Ishikawa (cell line): ENCODE measurements at regions not wholly inside any gene's neighbourhood (a gene's known extent, or its start where the extent isn't known, plus 50 kb on each side); places are given as distances from the start of the nearest gene placed in this dataset.

ENCODE experiments used
- CEBPB ChIP-seq: IDR thresholded peaks from 2 replicates; pipeline ENCODE4 v1.6.1; 2012
- CREB1 ChIP-seq: IDR thresholded peaks from 2 replicates; pipeline ENCODE4 v1.6.1; 2012; ENCODE audit warnings: low read depth
- EGR1 ChIP-seq: IDR thresholded peaks from 2 replicates; pipeline ENCODE4 v1.6.1; 2012
- EP300 ChIP-seq: IDR thresholded peaks from 2 replicates; pipeline ENCODE4 v1.6.1; 2012; ENCODE audit warnings: borderline replicate concordance
- FOXM1 ChIP-seq: IDR thresholded peaks from 2 replicates; pipeline ENCODE4 v1.6.1; 2012; ENCODE audit warnings: low read depth, borderline replicate concordance
- NFIC ChIP-seq: IDR thresholded peaks from 2 replicates; pipeline ENCODE4 v1.6.1; 2012
- RAD21 ChIP-seq: IDR thresholded peaks from 2 replicates; pipeline ENCODE4 v1.6.1; 2012; ENCODE audit warnings: low read depth
- TAF1 ChIP-seq: IDR thresholded peaks from 2 replicates; pipeline ENCODE4 v1.6.1; 2012; ENCODE audit warnings: low read depth, mild to moderate bottlenecking
- TCF12 ChIP-seq: IDR thresholded peaks from 2 replicates; pipeline ENCODE4 v1.6.1; 2012; ENCODE audit warnings: low read depth
- TEAD4 ChIP-seq: IDR thresholded peaks from 2 replicates; pipeline ENCODE4 v1.6.1; 2012
- USF1 ChIP-seq: IDR thresholded peaks from 2 replicates; pipeline ENCODE4 v1.6.1; 2012
- YY1 ChIP-seq: IDR thresholded peaks from 2 replicates; pipeline ENCODE4 v1.6.1; 2012; ENCODE audit warnings: low read depth
- ZBTB7A ChIP-seq: IDR thresholded peaks from 2 replicates; pipeline ENCODE4 v1.6.1; 2012; ENCODE audit warnings: low read depth
- TF ChIP-seq, protein P1 (sequence below): IDR thresholded peaks from 2 replicates; pipeline ENCODE4 v1.6.1; 2012; ENCODE audit warnings: low read depth, mild to moderate bottlenecking
- TF ChIP-seq, protein P2 (sequence below): IDR thresholded peaks from 2 replicates; pipeline ENCODE4 v1.6.1; 2012

GRCh38 chr2:180143633-180144337 is 136.7 kb upstream of the CWC22 start:
- TF ChIP-seq USF1 (no peak), CREB1 (no peak), FOXM1 (no peak), CEBPB (no peak), EP300 (no peak), EGR1 (no peak)
- TF ChIP-seq, protein P1, sequence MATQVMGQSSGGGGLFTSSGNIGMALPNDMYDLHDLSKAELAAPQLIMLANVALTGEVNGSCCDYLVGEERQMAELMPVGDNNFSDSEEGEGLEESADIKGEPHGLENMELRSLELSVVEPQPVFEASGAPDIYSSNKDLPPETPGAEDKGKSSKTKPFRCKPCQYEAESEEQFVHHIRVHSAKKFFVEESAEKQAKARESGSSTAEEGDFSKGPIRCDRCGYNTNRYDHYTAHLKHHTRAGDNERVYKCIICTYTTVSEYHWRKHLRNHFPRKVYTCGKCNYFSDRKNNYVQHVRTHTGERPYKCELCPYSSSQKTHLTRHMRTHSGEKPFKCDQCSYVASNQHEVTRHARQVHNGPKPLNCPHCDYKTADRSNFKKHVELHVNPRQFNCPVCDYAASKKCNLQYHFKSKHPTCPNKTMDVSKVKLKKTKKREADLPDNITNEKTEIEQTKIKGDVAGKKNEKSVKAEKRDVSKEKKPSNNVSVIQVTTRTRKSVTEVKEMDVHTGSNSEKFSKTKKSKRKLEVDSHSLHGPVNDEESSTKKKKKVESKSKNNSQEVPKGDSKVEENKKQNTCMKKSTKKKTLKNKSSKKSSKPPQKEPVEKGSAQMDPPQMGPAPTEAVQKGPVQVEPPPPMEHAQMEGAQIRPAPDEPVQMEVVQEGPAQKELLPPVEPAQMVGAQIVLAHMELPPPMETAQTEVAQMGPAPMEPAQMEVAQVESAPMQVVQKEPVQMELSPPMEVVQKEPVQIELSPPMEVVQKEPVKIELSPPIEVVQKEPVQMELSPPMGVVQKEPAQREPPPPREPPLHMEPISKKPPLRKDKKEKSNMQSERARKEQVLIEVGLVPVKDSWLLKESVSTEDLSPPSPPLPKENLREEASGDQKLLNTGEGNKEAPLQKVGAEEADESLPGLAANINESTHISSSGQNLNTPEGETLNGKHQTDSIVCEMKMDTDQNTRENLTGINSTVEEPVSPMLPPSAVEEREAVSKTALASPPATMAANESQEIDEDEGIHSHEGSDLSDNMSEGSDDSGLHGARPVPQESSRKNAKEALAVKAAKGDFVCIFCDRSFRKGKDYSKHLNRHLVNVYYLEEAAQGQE: no peak

GRCh38 chr2:180141600-180141999 is 134.5 kb upstream of the CWC22 start:
- no peak for TF ChIP-seq TEAD4
- no peak for TF ChIP-seq CEBPB
- TF ChIP-seq RAD21: no peak
- no peak for TF ChIP-seq USF1
- TF ChIP-seq ZBTB7A: no peak
- no peak for TF ChIP-seq TCF12
- TF ChIP-seq NFIC: no peak
- TF ChIP-seq EP300: no peak

- TF ChIP-seq CREB1 (no peak), YY1 (no peak), RAD21 (no peak), EGR1 (no peak), USF1 (no peak), ZBTB7A (no peak), CEBPB (no peak), TCF12 (no peak), FOXM1 (no peak), NFIC (no peak), TEAD4 (no peak), TAF1 (no peak), EP300 (no peak)
- TF ChIP-seq, protein P1: no peak
- TF ChIP-seq, protein P2, sequence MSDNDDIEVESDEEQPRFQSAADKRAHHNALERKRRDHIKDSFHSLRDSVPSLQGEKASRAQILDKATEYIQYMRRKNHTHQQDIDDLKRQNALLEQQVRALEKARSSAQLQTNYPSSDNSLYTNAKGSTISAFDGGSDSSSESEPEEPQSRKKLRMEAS: no peak
These were observed 126.6 kb upstream of the CWC22 start for GRCh38 chr2:180133736-180134135.

GRCh38 chr2:180130403-180130802 is 123.3 kb upstream of the CWC22 start:
- TF ChIP-seq, protein P2: no peak
- TF ChIP-seq TEAD4 (no peak), ZBTB7A (no peak), RAD21 (no peak), TCF12 (no peak), EP300 (no peak), USF1 (no peak), FOXM1 (no peak), CEBPB (no peak), NFIC (no peak), YY1 (no peak), CREB1 (no peak), EGR1 (no peak), TAF1 (no peak)
- TF ChIP-seq, protein P1: no peak
